ENCODE measurements at regions not wholly inside any gene's neighbourhood (a gene's known extent, or its start where the extent isn't known, plus 50 kb on each side); places are given as distances from the start of the nearest gene placed in this dataset.

GRCh38 chr2:2519381-2519780 is 188.3 kb upstream of the MYT1L start:
- TF ChIP-seq TAF7 (optimal IDR thresholded peaks at IDR 0.05; ENCODE audit: borderline replicate concordance, low read depth, low read length) (no peak), CTCF (IDR thresholded peaks at IDR 0.05; ENCODE audit: control extremely low read depth in 1 of 3, insufficient read depth in 1 of 3, low read depth in 1 of 3, low read length in 3 of 3) (no peak), SP2 (IDR thresholded peaks at IDR 0.05; ENCODE audit: low read length) (no peak), EZH2 (IDR thresholded peaks at IDR 0.05; ENCODE audit: low read depth, low read length, severe bottlenecking) (no peak)

Measured in H1 (cell line).